ENCODE measurements at regions not wholly inside any gene's neighbourhood (a gene's known extent, or its start where the extent isn't known, plus 50 kb on each side); places are given as distances from the start of the nearest gene placed in this dataset.

DNA sequence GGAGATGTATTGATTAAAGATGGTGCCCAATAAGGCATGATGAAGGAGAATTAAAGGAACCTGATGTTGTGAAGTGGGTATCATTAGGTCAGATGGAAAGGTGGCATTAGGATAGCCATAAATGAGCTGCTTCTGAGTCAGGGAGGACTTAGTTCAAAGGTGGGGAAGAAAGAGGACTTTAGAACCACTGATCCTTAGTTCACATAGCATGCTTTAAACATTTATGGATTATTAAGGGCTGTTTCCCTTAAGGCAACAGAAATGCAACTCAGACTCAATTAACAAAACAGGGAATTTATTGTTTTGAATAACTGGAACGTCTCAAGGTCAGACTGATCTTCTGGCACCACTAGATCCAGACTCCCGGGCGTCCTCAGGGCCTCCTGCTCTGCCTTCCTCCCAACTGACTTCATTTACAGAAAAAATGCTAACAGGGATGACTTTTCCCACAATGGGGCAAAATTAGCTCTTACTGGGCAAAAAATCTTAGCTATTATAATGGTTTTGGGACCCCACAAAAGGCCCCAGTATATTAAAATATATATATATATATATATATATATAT is 1526.0 kb downstream of the TBC1D22A start:
- TF ChIP-seq ZNF232 (CRISPR knock-in tag; IDR thresholded peaks at IDR 0.05; ENCODE audit: borderline replicate concordance) (no peak), EP300 (IDR thresholded peaks at IDR 0.05; ENCODE audit: low read depth in 2 of 2, low read length in 2 of 2) (no peak), EP300 (CRISPR knock-in tag; IDR thresholded peaks at IDR 0.05; ENCODE audit: borderline replicate concordance) (no peak), POLR2A (IDR thresholded peaks at IDR 0.05; ENCODE audit: insufficient read depth in 1 of 2, low read depth in 2 of 2, low read length in 2 of 2) (no peak), MAZ (IDR thresholded peaks at IDR 0.05; ENCODE audit: borderline replicate concordance, low read depth, low read length) (no peak), MAZ (CRISPR knock-in tag; IDR thresholded peaks at IDR 0.05; ENCODE audit: low read depth) (no peak), SP1 (IDR thresholded peaks at IDR 0.05) (no peak), SP1 (CRISPR knock-in tag; IDR thresholded peaks at IDR 0.05) (no peak), ZC3H13 (CRISPR knock-in tag; IDR thresholded peaks at IDR 0.05) (no peak), RAD21 (CRISPR knock-in tag; IDR thresholded peaks at IDR 0.05) (no peak), NFE2L1 (CRISPR knock-in tag; IDR thresholded peaks at IDR 0.05; ENCODE audit: borderline replicate concordance) (no peak), NFIB (CRISPR knock-in tag; IDR thresholded peaks at IDR 0.05; ENCODE audit: borderline replicate concordance) (no peak)
- TF ChIP-seq, protein P1, sequence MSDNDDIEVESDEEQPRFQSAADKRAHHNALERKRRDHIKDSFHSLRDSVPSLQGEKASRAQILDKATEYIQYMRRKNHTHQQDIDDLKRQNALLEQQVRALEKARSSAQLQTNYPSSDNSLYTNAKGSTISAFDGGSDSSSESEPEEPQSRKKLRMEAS (IDR thresholded peaks at IDR 0.05) = no peak
- TF ChIP-seq, protein P2, sequence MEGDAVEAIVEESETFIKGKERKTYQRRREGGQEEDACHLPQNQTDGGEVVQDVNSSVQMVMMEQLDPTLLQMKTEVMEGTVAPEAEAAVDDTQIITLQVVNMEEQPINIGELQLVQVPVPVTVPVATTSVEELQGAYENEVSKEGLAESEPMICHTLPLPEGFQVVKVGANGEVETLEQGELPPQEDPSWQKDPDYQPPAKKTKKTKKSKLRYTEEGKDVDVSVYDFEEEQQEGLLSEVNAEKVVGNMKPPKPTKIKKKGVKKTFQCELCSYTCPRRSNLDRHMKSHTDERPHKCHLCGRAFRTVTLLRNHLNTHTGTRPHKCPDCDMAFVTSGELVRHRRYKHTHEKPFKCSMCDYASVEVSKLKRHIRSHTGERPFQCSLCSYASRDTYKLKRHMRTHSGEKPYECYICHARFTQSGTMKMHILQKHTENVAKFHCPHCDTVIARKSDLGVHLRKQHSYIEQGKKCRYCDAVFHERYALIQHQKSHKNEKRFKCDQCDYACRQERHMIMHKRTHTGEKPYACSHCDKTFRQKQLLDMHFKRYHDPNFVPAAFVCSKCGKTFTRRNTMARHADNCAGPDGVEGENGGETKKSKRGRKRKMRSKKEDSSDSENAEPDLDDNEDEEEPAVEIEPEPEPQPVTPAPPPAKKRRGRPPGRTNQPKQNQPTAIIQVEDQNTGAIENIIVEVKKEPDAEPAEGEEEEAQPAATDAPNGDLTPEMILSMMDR (CRISPR knock-in tag; IDR thresholded peaks at IDR 0.05) = no peak
- TF ChIP-seq, protein P3, sequence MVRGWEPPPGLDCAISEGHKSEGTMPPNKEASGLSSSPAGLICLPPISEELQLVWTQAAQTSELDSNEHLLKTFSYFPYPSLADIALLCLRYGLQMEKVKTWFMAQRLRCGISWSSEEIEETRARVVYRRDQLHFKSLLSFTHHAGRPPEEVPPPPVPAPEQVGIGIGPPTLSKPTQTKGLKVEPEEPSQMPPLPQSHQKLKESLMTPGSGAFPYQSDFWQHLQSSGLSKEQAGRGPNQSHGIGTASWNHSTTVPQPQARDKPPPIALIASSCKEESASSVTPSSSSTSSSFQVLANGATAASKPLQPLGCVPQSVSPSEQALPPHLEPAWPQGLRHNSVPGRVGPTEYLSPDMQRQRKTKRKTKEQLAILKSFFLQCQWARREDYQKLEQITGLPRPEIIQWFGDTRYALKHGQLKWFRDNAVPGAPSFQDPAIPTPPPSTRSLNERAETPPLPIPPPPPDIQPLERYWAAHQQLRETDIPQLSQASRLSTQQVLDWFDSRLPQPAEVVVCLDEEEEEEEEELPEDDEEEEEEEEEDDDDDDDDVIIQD (CRISPR knock-in tag; IDR thresholded peaks at IDR 0.05; ENCODE audit: low read depth) = no peak

All from HepG2 (cell line).